Stimulated activated CD4-positive, alpha-beta T cell treated with anti-CD3 and anti-CD28 coated beads, Interleukin-1b, Interleukin-23, amount 100 ng/mL, for 4 hours (primary cell): ENCODE measurements at regions not wholly inside any gene's neighbourhood (a gene's known extent, or its start where the extent isn't known, plus 50 kb on each side); places are given as distances from the start of the nearest gene placed in this dataset.

Experiments used
- DNase-seq, 2 donors: peaks; one replicate each; pipeline ENCODE4 v3.0.0-alpha.2; 2020; ENCODE audit warnings: low read depth in 2 of 2

- no peak for DNase-seq
These were observed 189.0 kb upstream of the CDYL start for GRCh38 chr6:4587171-4587570.

- no peak for DNase-seq
These were observed 189.7 kb upstream of the CDYL start for GRCh38 chr6:4586469-4586859.

- DNase-seq: no peak
These were observed 190.3 kb upstream of the CDYL start for GRCh38 chr6:4585682-4586468.

- DNase-seq: no peak
These were observed 191.4 kb upstream of the CDYL start for GRCh38 chr6:4584801-4585200.

- DNase-seq: no peak
These were observed 193.4 kb upstream of the CDYL start for GRCh38 chr6:4582506-4583417.

- DNase-seq: no peak
These were observed 194.5 kb upstream of the CDYL start for GRCh38 chr6:4581468-4582385.

GRCh38 chr6:4580361-4580760 lies 195.8 kb upstream of the CDYL start:
- no peak for DNase-seq

GRCh38 chr6:4577406-4577805 lies 198.8 kb upstream of the CDYL start:
- DNase-seq: no peak

GRCh38 chr6:4575714-4576113 lies 200.5 kb upstream of the CDYL start:
- DNase-seq: no peak

GRCh38 chr6:4574007-4574406 lies 202.2 kb upstream of the CDYL start:
- DNase-seq: no peak

- no peak for DNase-seq
These were observed 205.2 kb upstream of the CDYL start for GRCh38 chr6:4571011-4571410.

GRCh38 chr6:4568138-4568537 lies 208.1 kb upstream of the CDYL start:
- DNase-seq: no peak

GRCh38 chr6:4567141-4567540 lies 209.1 kb upstream of the CDYL start:
- no peak for DNase-seq

GRCh38 chr6:4565301-4566250 lies 210.6 kb upstream of the CDYL start:
- no peak for DNase-seq

- DNase-seq: no peak
These were observed 211.4 kb upstream of the CDYL start for GRCh38 chr6:4564801-4565271.

GRCh38 chr6:4563877-4564276 lies 212.3 kb upstream of the CDYL start:
- DNase-seq: no peak

- DNase-seq: no peak
These were observed 213.0 kb upstream of the CDYL start for GRCh38 chr6:4563156-4563555.

GRCh38 chr6:4561773-4562400 lies 214.3 kb upstream of the CDYL start:
- no peak for DNase-seq

- no peak for DNase-seq
These were observed 215.1 kb upstream of the CDYL start for GRCh38 chr6:4561078-4561435.
